Activated CD4-positive, alpha-beta T cell treated with anti-CD3 and anti-CD28 coated beads, Interleukin-2, amount 50 U/mL, for 24 hours (primary cell): ENCODE measurements at regions not wholly inside any gene's neighbourhood (a gene's known extent, or its start where the extent isn't known, plus 50 kb on each side); places are given as distances from the start of the nearest gene placed in this dataset.

ENCODE experiments used
- DNase-seq, 2 donors: peaks; one replicate each; pipeline ENCODE4 v3.0.0-alpha.2; 2020; ENCODE audit warnings: low read depth in 1 of 2, low spot score in 1 of 2

DNA sequence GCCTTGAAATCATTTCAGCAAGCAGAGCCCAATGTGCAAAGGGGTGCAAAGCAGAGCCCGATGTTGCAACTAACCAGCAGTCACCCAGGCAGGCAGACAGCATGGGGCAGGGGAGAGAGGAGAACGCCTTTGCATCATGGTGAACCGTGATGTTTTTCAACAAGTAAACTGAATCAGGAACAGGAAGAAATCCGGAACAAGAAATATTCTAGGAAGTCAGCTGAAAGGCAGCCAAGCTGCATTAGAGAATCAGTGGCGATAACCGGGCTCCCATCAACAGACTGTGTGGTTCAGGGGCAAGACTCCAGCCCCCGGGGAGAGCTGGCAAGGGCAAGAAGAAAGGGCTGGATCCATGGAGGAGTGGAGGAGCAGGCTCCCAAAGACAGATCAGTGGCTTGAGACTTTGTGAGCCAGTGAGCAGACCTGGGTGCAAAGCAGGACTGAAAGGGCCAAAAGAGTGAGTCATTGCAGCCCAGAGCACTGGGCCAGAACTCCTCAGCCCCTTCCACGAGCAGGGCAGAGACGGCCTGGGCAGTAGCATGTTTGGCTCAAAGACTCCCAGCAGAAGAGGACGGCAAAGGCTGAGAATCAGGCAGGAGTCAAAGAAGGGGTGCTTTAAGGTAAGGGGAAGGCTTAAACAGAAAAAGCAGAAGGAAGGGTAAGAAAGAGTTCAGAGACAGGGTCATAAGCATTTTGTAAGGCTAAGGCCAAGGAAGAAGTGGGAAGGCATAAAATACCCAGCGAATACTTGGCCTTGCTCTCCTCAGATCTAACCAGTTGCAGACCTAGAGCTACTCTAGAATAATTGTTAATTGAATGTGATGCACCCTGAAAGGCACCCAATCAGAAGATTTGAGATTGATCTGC, 155.0 kb downstream of the SETD4 start:
- DNase-seq: no peak

DNA sequence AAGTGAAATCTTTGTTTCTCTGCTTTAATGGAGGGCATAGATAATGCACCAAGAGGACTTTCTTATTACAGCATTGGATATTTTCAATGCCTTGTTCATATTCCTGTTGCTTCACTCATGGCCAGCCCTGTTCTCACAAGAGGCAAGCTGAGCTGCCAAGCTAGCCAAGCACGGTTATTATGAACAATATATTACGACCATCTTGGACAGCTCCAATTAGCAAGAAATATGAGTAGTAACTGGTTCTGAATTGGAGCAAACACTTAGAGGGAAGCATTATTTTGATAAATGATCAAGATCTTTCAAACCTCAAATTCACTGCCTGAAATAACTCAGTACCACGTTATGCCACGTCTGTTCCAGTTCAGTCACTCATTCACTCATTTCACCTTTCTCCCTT, 159.8 kb downstream of the SETD4 start:
- DNase-seq: no peak

DNA sequence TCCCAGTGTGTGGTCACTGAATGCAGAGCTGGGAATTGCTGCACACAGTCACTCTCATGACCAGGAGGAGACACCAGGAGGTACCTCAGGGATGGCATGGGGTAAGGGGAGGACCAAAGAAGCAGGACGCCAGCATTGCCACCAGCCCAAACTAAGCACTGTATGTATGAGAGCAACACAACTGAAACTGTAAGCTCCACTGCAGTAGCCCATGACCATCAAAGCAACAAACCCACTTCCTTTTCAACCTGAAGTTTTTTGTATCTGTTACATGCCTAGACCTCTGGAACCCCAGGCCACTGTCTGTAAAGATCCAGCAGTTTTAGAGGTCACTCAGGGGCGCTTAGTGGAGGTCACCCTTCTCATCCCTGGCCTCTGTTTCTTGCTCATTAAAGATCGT, 164.3 kb downstream of the SETD4 start:
- DNase-seq: no peak

DNA sequence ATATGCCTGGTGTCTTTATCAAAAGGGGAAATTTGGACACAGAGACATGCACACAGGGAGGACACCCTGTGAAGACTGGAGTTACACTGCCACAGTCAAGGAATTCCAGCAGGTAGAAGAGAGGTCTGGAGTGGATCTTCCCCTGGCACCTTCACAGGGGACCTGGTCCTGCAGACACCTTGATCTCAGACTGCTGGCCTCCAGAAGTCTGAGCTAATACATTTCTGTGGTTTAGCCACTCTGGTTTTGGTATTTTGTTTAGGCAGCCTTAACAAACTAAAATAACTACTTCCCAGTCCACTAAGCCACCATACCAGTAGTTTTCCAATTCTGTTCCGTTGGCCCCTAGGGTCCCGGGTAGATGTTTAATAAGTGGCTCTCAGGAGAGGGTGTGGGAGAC, 164.7 kb downstream of the SETD4 start:
- DNase-seq: no peak

DNA sequence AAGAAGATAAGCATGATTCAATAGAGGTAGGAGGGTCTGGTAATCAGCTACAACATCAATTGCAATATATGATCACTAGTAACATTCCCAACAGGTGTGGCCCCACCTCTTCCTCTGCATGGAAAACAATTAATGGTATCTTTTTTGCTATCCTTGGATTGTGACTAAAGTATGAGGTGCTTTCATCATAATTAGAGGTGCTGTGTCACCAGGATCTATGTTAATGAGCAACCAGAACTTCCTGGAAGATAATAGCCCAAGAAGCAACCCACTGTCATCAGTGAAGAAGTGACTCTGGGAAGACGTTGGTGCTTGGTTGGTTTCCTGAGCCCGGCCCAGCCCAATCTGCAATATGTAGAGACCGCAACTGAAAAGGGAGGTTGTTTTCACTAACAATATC, 167.2 kb downstream of the SETD4 start:
- no peak for DNase-seq

DNA sequence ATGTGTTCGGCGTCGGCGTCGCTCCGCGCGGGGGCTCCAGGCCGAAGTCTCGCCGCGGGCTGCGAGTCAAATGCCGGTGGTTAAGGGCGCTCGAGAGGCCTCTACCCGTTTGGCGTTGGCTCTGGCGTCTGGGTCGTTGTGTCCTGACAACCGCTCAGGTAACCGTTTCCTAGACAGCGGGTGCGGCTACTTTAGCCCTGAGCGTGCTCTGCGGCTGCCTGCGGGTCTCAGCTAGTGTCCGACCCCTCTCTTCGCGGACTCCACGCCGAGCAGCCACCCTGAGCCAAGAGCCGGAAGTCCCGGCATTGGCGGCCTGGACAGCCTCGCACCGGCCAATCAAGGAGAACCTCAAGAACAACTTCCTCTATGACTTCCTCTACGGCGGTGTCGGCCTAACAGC, 173.4 kb downstream of the SETD4 start:
- no peak for DNase-seq

DNA sequence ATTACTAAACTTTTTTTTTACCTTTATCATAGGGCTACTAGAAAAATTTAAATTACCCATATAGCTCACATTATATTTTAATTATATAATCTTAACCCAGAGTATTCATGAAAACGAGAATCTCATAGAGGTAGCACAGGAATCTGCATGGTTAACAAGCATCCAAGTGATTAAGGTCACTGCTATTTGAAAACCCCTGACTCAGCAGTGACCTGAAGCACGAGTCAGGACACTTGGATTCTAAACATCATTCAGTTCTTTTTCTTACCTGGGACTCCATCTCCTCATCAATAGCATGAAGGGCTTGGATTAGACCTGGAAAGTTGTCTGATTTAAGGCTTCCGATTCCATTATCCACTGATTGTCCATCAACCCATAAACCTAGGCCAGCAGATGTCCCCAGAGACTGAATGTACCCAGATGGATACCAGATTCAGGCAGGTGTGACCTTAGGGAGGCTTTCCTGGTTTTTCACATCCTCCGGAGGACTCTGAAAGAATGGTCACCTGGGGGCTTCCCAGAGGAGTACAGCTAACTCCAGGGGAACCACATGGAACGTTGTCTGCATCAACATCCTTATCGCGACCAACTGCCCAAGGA, 174.3 kb downstream of the SETD4 start:
- no peak for DNase-seq

DNA sequence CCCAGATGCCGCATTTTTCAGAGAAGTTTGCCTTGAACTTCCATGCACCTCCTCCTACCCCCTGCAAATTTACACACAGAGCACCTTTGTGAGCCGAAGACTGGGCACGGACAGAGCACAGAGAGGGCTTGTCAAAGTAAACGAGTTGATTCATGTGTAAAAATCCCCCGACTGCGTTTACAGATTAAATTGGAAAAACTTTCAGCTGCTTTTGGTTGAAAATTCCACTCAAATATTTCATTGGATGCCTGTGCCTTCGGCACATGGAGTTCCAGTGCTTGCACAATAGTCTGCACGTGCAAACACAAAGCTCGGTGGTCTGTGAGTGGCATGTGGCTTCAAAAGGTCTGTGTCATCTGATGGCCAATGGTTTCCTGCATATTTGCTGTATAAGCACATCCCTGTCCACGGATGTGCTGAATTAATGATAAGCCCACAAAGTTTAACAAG, 177.5 kb downstream of the SETD4 start:
- DNase-seq: no peak

DNA sequence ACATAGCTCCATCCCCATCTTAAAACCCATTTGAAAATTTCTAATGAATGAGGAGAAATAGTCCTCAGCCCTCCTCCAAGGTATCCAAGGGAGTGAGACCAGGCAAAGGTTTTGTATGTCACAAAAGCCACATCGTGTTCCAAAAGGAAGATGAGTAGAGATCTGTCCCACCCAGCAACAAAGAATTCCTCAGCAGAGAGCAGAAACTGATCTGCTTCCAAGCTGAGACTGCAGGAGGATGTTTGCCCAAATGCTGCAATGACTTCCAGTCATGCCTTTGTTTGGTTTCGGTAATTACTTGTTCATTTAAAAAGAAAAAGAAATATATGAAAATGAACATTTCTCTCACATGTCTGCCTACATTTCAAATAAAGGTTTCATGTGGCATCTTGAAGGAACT, 186.9 kb downstream of the SETD4 start:
- no peak for DNase-seq

DNA sequence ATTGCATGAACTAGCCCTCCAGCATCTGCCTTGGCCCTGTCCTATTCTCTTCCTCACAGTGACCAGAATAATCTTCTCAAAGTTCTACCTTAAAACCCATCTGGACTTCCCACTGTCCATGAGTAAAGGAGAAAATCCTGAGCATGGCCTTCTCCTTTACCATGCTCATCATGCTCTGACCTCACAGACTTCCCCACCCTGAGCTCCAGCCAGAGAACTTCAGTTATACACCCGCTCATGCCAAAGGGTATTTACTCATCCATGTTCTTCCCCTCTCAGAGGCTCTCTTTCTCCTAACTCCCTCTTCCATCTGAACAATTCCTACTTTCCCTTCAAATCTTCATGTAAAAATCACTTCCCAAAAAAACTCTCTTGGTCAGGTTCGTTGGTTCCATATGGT, 188.4 kb downstream of the SETD4 start:
- no peak for DNase-seq

DNA sequence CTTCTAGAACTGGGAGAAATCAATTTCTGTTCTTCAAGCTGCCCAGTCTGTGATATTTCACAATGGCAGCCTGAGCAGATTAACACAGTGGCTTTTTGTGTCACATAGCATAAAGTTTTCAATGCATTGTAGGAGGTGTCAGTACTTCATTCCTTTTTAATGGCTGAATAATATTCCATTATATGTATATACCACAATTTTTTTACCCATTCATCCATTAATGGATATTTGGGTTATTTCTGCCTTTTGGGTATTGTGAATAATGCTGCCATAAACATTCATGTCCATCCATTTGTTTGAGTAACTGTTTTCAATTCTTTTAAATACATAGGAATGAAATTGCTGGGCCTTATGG, 191.5 kb downstream of the SETD4 start:
- DNase-seq: no peak

DNA sequence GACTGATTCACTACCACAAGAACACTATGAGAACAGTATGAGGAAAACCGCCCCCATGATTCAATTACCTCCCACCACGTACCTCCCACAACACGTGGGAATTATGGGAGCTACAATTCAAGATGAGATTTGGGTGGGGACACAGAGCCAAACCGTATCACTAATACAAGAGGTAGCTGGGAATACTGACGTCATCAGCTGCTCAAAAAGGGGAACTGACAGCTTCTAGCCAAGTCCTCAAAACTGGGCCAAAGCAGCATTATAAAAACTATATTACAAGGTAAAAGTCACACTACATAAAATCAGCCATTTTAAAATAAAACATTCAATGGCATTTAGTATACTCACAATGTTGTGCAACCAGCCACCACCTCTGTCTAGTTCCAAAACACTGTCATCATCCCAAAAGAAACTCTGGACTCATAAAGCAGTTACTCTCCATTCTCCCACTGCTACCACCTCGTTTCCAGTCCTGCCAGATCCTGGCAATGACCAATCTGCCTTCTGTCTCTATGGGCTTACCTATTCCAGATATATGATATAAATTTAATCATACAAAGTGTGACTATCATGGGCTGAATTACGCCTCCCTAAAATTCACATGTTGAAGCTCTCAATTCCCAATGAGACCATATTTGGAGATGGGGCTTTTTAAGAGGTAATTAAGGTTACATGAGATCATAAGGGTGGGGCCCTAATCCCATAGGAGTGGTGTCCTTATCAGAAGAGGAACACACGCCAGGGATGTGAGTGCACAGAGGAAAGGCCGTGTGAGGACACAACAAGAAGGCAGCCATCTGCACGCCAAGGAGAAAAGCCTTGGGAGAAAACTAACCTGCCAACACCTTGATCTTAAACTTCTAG, 192.1 kb downstream of the SETD4 start:
- DNase-seq: no peak

DNA sequence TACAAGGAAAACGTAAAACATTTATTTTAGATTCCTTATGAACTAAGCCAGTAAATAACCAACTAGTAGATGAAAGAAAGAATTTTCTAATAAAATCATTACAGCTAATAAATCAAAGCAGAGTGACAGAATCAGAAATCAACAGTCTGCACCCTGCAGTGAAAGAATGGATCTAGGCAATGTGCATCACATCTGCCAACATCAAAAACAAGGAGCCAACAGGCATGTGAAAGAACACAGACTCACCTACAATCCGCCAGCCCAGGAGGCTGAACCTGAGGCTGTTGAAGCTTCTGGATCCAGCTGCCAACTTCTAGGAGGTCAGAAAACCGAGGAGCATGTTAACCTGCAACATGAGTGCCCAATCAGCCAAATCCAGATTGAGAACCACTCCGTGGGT, 196.3 kb downstream of the SETD4 start:
- DNase-seq: no peak

DNA sequence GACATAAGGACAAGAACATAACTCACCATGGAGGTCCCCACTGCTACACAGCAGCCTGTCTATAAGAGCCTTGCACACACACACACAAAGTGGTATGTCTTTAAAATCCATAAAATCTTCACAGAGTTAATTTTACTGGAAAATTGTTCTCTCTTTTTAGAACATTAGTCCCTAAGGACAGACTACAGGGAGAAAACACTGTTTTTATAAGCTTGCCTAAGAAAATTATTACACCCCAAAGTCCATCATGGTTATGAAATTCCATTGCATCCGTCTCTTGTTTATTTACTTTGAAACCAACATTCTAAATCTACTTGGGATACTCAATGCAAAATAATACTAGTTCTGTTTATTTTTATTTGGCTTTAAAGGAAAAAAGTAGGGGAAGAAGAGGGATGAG, 197.4 kb downstream of the SETD4 start:
- DNase-seq: no peak

DNA sequence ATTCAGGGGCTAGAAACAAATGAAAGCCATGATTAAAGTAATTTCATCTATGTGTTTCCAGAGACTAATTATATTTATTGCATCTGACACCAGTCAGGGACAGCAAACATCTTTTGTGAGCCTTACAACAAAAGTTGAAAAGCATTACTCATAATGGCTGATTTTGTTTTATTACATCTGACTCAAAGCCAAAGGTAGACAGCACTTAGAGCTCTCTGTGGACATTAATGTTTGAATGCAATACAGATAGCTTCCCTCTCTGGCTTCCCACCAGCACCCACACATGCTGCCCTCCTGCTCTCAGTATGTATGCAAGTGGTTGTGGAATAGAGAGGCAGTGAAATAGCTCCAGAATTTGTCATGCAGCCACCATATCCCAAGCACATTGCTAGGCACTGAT, 198.7 kb downstream of the SETD4 start:
- DNase-seq: no peak

DNA sequence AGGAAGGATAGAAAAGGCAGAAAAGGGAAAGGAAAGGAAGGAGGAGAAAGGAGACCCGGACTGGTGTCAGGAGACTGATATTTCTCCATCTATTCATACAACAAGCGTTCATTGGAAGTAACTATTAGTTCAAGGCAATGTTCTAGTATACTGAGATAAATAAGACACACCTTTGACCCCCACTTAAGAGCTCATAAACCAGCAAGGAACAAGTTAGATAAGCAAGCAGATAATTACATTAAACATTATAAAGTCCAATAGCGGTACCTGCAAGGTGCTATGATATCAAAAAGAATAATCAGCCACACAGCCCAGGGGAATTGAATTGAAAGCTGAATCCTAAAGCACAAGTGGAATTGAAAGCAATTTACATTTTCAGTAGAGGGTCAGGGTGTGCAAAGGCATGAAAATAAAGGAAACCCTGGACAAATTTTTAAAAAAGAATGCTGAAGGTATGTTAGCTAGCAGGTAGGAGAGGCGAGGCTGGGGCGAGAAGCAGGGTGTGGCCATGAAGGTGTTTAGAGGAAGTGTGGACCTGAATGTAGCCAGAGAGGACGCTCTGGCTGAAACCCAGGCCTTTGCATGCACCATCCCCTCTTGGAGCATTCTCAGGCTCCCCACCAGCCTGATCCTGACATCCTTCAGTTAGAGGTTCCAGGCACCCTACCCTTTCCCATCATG, 200.0 kb downstream of the SETD4 start:
- DNase-seq: no peak

DNA sequence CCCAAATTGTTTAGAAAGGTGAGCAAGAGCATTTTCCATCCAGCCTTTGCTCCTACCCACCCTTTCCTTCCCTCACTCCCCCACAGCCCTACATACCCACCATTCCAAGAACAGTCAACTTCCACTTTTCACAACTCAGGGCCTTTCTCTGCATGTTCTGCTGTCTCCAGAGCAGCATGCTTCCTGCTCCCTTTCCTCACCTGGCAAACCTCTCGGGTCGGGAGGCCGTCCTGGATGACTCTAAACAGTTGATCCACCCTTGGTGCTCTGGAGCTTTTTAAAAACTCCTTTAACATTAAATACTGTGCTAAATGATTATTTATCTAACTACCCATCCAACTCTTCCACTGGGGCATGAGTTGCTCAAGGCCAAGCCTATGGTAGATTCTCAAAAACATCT, 200.6 kb downstream of the SETD4 start:
- DNase-seq: no peak

DNA sequence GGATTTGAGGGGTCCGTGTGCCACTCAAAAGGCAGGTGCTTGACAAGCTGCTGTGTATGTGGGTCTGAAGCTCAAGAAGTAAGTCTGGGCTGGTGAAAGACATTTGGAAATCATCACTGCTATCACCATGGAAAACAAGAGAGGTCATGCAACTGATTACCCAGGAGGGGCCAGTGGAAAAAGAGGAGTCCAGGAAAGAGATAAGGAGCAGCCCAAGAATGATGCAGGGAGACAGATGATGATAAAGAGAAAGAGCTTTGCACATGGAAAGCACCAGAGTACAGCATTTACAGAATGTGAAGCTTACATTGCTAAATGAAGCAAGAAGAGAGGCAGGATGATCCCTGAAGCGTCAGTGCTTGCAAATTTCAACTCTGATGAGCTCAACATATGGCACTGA, 203.2 kb downstream of the SETD4 start:
- DNase-seq: no peak

DNA sequence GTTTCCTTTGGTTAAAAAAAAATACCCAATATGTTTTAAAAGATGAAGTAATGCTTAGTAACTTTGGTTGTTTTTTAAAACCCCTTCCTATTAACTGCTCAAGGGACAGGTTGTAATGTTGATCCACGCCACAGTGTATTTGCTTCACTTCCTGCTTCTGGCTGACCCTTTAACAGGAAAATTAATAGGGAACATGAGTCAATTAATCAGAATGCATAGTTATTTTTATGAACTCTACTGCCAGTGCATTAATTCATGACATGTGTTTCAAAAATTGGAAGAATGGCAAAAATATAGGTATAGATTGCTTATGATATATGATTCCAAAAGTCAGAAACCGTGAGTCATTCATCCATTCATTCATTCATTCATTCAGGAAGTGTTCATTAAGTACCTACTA, 204.8 kb downstream of the SETD4 start:
- no peak for DNase-seq

DNA sequence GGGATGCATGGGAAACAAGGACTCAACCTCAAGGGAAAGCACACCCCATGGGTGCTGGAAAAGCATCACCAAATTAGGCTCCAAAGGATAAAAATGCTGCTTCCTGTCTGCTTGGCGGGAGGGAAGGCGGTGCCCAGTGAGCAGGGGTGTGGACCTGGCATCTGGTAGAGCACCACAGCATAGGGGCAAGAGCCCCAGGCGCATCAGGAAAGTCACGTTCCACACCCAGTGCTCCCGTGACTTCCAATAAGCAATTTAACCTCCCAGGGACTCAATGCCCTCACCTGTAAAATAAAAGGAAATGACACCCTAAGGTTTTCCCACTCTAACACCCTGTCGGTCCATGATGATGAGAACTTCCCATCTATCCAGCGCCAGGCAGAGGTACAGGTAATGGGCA, 206.0 kb downstream of the SETD4 start:
- no peak for DNase-seq
